AG09309 (cell line): ENCODE measurements at regions not wholly inside any gene's neighbourhood (a gene's known extent, or its start where the extent isn't known, plus 50 kb on each side); places are given as distances from the start of the nearest gene placed in this dataset.

Source experiments
- DNase-seq: peaks from one replicate; pipeline ENCODE4 v3.0.0-alpha.2; 2010; ENCODE audit warnings: low read depth
- H3K4me3 ChIP-seq: 2 replicates; pipeline ENCODE4 v1.5.1; 2011; ENCODE audit warnings: mild to moderate bottlenecking, low read depth, low read length, moderate library complexity; ENCODE audit not compliant: control insufficient read depth
- TF ChIP-seq, protein P1 (sequence below): IDR thresholded peaks from 2 replicates; pipeline ENCODE4 v1.5.1; 2011; ENCODE audit warnings: mild to moderate bottlenecking, low read depth, low read length, inconsistent platforms; ENCODE audit not compliant: insufficient read depth, control insufficient read depth; ENCODE audit errors: missing control alignments

DNA sequence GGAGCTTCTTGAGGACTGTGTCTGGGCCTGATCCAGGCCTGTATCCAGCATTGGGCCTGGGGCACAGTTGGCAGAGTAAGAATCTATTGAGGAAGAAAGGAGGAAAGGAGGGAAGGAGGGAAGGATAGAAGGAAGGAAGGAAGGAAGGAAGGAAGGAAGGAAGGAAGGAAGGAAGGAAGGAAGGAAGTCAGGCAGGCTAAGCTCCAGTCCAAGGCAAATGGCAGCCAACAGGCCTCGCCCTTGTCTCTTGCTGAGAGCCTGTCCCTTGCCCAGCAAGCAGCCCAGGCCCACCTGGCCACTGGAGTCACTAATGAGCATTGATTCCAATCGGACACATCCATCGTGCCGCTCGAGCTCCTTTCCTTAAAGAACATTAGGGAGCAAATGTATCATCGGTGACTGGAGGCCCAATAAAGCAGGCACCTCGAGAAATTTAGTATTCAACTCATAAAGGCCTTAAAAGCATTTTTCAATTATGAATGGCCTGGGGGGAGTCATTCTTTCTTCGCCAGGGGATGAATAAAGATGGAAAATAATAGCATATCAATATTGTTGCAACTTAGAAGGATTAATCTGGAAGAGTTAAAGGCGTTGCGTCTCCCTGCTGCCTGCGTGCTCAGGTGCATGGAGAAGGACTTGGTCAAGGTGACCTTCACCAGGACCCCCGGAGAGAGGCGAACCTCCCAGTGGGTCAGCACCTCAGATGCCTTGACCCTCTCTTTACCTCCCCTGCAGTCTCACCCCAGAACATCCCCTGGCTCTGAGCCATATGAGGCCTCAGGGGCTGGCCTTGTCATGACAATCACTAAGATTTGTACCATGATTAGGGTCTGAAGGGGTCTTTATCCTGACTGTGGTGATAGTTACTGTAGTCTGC is 144.5 kb upstream of the RUNX3 start:
- TF ChIP-seq, protein P1, sequence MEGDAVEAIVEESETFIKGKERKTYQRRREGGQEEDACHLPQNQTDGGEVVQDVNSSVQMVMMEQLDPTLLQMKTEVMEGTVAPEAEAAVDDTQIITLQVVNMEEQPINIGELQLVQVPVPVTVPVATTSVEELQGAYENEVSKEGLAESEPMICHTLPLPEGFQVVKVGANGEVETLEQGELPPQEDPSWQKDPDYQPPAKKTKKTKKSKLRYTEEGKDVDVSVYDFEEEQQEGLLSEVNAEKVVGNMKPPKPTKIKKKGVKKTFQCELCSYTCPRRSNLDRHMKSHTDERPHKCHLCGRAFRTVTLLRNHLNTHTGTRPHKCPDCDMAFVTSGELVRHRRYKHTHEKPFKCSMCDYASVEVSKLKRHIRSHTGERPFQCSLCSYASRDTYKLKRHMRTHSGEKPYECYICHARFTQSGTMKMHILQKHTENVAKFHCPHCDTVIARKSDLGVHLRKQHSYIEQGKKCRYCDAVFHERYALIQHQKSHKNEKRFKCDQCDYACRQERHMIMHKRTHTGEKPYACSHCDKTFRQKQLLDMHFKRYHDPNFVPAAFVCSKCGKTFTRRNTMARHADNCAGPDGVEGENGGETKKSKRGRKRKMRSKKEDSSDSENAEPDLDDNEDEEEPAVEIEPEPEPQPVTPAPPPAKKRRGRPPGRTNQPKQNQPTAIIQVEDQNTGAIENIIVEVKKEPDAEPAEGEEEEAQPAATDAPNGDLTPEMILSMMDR = no peak
- no peak overlapping the region for H3K4me3 ChIP-seq
- no peak for DNase-seq

DNA sequence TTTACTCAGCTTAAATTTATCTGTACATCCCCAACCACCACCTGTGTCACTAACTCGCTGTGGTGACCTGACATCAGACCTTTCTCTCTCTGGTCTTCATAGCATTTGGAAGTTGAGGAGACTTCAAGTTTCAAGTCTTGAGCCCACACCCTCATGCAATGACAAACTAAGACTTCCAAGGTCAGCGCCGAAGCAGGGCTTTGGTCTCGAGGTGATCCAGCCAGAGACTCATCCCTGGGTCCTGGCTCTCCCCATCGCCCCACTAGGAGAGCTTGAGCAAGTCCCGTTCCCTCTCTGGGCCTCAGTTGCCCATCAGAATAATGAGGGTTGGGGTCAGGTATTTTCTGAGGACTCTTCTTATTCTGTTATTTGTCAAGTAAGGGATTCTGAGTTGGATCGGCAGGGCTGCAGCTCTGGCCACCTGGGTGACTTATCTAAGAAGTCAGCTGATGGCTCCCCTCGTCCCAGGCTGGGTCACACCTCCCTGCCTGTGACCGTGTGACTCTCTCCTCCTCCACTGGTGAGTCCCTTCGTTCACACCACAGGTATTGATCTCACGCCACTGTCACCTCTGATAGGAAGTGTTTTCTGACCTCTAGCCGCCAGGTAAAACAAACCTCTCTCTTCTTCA is 143.7 kb upstream of the RUNX3 start:
- DNase-seq = no peak
- no peak overlapping the region for H3K4me3 ChIP-seq
- TF ChIP-seq, protein P1 = no peak

DNA sequence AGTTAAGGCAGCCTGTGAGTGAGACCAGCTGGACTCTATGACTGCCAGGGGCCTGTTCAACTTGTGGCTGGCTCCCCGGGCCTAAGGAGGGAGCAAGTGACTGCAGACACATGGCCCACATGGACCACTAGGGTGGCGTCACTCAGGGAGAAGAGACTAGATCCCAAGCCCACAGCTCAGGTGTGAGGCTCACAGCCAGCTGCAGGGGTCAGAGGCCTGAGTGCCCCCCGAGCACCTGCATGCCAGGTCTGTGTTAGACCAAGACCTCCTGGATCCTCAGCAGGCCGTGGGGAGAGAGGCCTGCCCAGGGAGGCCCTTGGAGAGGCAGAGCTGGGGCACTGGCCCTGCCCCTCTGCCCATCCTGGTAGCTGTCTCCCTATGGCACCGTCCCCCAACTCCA is 142.4 kb upstream of the RUNX3 start:
- TF ChIP-seq, protein P1 = no peak
- no peak for DNase-seq
- no peak overlapping the region for H3K4me3 ChIP-seq

DNA sequence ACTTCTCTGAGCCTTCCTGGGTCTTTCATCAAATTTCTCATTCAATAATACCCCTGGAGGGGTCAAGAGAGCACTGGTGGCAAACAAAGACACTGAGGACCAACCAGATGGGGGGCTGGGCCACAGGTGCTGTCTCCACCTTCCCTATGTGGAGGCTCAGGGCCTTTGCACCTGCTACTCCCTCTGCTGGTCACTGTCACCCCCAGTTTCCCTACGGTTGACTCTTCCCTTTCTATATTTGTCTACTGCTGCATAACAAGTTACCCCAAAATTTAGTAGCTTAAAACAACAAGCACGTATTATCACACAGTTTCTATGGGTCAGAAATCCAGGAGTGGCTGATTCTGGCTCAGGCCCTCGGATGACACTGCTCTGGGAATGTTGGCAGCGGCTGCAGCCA is 138.8 kb upstream of the RUNX3 start:
- no peak for DNase-seq
- TF ChIP-seq, protein P1 = peak; percentile 3
- H3K4me3 ChIP-seq = no peak overlapping the region

DNA sequence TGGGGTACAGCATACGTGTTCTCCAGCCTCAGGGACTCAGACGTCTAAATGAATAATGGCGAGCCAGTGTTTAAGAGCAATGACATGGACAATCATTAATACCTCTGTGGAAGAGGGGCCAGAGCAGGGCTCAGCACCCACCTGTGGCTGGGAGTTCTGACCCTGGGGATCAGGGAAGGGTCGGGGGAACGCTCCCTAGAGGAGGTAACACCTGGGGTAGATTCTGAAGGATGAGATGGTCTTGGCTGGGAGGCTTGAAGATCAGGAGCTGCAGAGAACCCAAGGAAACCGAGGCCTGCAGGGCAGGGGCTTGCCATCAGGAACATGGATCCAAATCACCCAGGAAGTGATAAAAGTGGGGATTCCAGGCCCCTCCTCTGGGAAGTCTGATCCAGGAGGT is 138.2 kb upstream of the RUNX3 start:
- H3K4me3 ChIP-seq = no peak overlapping the region

DNA sequence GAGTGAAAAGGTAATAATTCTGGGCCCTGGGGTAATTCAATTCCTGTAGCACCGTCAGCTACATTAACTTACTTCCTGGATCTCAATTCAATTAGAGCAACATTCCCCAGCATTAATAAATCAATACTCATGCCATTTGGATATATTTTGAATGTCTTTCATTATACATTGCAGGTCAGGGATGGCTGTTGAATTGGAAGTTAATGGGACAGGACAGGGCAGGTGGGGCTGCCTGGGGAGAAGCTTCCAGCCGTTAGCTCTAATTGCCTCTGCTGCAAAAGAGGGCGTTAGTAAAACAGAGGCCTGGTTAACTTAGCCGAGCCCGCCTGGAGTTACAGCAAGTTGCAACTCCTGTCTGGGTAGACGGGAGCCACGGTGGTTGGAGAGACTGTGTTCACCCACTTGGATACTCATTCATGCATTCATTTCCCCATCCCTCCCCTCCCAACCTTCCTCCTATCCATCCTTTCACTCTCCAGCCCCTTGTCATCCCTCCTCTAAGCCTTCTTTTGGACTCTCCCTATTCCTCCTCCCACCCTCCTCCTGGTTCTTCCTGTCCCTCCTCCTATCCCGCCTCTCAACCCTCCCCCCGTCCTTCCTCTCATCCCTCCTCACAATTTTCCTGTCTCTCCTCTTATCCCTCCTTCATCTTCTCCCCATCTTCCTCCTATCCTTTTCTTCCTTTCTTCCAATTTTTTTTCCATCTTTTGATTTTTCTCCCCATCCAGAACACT is 137.6 kb upstream of the RUNX3 start:
- no peak for DNase-seq
- TF ChIP-seq, protein P1 = no peak
- H3K4me3 ChIP-seq = no peak overlapping the region

More for the DNA sequence above, 138.2 kb upstream of the RUNX3 start:
- TF ChIP-seq, protein P1 = no peak
- DNase-seq = no peak
